Tibial nerve (tissue), 4 donors: ENCODE measurements at regions not wholly inside any gene's neighbourhood (a gene's known extent, or its start where the extent isn't known, plus 50 kb on each side); places are given as distances from the start of the nearest gene placed in this dataset.

Experiments
- DNase-seq, 2 donors: peaks; one replicate each; pipeline ENCODE4 v3.0.0-alpha.2; 2019; ENCODE audit warnings: low spot score in 2 of 2
- H3K27ac ChIP-seq, 4 donors: fragments of 200-600 bp; sonication (generic) in 3 of 4; one replicate each; pipeline ENCODE4 v1.5.1; 2017 to 2019; ENCODE audit warnings: mild to moderate bottlenecking in 1 of 4
- H3K27me3 ChIP-seq, 2 donors: fragments of 200-600 bp; sonication (generic) in 1 of 2; one replicate each; pipeline versions ENCODE4 v1.5.1 to v1.6.0; 2017 to 2019
- H3K36me3 ChIP-seq, 3 donors: fragments of 200-600 bp; sonication (generic); one replicate each; pipeline ENCODE4 v1.5.1; 2018 to 2019
- H3K4me1 ChIP-seq, 4 donors: fragments of 200-600 bp; sonication (generic) in 3 of 4; one replicate each; pipeline ENCODE4 v1.5.1; 2017 to 2019
- H3K4me3 ChIP-seq, 4 donors: fragments of 200-600 bp; sonication (generic) in 3 of 4; one replicate each; pipeline ENCODE4 v1.5.1; 2017 to 2019; ENCODE audit warnings: mild to moderate bottlenecking in 1 of 4, moderate library complexity in 1 of 4
- H3K9me3 ChIP-seq, 4 donors: fragments of 200-600 bp; sonication (generic) in 3 of 4; one replicate each; pipeline ENCODE4 v1.5.1; 2017 to 2019
- EP300 ChIP-seq, 2 donors: sonication (generic); formaldehyde crosslinking; IDR thresholded peaks; one replicate each; pipeline ENCODE4 v1.6.1; 2017; ENCODE audit warnings: antibody characterized with exemption in 2 of 2, mild to moderate bottlenecking in 1 of 2
- POLR2A ChIP-seq, 2 donors: fragments of 450-650 bp; IDR thresholded peaks; one replicate each; pipeline ENCODE4 v1.6.1; 2017; ENCODE audit warnings: antibody characterized with exemption in 2 of 2, mild to moderate bottlenecking in 2 of 2, moderate library complexity in 2 of 2
- WGBS, 2 donors: methylation state at CpG; one replicate each; pipeline ENCODE4 v1.1.5; 2018; 5-methylcytosine and 5-hydroxymethylcytosine counted together
- TF ChIP-seq, protein P1 (sequence below), 5 experiments: fragments of 200-600 bp in 3 of 5; fragments of 450-650 bp in 2 of 5; sonication (generic) in 3 of 5; IDR thresholded peaks; one replicate each; pipeline ENCODE4 v1.5.1; 2016 to 2019; ENCODE audit warnings: antibody characterized with exemption in 5 of 5, mild to moderate bottlenecking in 3 of 5, moderate library complexity in 2 of 5

DNA sequence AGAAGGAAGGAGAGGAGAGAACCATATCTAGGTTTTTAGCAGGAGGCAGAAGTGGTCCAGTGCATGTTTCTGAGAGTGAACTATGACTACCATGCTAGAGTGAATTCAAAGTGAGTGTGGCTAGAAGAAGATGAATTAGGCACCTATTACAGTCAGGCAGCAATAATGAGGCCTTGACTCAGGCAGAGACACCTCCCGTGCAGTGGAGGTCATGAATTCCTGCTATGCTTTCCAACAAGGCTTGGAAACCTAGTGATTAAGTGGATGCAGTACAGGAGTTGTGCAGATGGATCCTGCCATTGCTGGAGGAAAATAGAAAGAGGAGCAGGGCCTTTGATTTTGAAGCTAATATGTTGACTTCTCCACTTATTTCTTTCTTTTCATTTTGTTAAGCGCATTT, 581.5 kb downstream of the RWDD3 start:
- no peak overlapping the region for H3K27ac ChIP-seq
- no peaks in the 10 kb centered on the region for H3K27me3 ChIP-seq
- 43 to 71% methylated on average over 2 of the region's 2 CpGs for WGBS, 2 donors
- DNase-seq = no peak
- no peaks in the 10 kb centered on the region for H3K36me3 ChIP-seq
- no peaks in the 10 kb centered on the region for H3K9me3 ChIP-seq
- H3K4me1 ChIP-seq = no peaks in the 10 kb centered on the region
- TF ChIP-seq EP300 (IDR thresholded peaks at IDR 0.05) (no peak), POLR2A (IDR thresholded peaks at IDR 0.05) (no peak)
- H3K4me3 ChIP-seq = no peak overlapping the region

DNA sequence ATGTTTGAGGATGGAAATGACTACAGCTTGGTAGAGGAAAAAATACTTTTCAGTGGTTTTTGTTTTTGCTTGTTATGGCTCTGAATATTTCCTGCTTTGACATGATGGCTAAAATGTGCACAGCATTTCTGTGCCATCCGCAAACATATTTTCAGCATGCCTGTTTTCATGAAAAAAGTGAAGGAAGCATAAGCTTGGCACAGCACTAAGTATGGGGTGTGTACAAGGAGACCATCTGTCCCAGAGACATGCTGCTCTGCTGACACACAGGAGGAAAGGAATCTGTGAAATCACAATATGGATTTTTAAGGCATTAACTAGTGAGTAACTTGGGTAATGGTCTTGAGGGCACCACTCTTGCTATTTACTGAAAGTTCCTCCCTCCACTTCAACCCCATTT, 595.5 kb downstream of the RWDD3 start:
- Histone ChIP-seq H3K27me3 (no peaks in the 10 kb centered on the region), H3K9me3 (no peaks in the 10 kb centered on the region), H3K4me1 (no peaks in the 10 kb centered on the region), H3K36me3 (no peaks in the 10 kb centered on the region), H3K27ac (no peak overlapping the region), H3K4me3 (no peak overlapping the region)
- TF ChIP-seq EP300 (IDR thresholded peaks at IDR 0.05) = no peak
- TF ChIP-seq POLR2A (IDR thresholded peaks at IDR 0.05) = no peak
- DNase-seq = no peak
- WGBS, 2 donors = 93 to 100% methylated on average over 1 of the region's 1 CpG

DNA sequence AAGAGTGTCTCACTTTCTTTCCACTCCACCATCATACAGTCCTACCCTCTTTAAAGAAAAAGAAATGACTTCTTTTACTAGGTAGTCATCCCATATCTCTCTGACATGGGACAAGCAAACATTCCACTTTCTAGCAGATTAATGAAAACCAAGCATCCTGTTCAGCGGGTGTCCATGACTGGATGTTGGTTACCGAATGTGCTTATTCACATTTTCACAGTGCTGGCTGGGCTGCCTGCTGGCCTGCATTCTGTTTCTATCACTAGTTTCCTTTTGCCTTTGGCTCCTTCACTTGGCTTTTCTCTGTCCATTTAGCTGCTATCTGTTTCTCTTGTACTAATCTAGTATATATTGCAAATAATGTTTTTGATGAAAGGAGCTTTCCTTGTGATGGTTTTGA, 598.4 kb downstream of the RWDD3 start:
- Histone ChIP-seq H3K9me3 (peaks cover 0 to 17% (median 3%) of the 10 kb centered on the region in 4 donors), H3K36me3 (no peaks in the 10 kb centered on the region), H3K27me3 (no peaks in the 10 kb centered on the region), H3K27ac (no peak overlapping the region), H3K4me3 (no peak overlapping the region), H3K4me1 (no peaks in the 10 kb centered on the region)
- 78 to 86% methylated on average over 2 of the region's 2 CpGs for WGBS, 2 donors
- DNase-seq = no peak
- TF ChIP-seq POLR2A (IDR thresholded peaks at IDR 0.05) (no peak), EP300 (IDR thresholded peaks at IDR 0.05) (no peak)
- TF ChIP-seq, protein P1, sequence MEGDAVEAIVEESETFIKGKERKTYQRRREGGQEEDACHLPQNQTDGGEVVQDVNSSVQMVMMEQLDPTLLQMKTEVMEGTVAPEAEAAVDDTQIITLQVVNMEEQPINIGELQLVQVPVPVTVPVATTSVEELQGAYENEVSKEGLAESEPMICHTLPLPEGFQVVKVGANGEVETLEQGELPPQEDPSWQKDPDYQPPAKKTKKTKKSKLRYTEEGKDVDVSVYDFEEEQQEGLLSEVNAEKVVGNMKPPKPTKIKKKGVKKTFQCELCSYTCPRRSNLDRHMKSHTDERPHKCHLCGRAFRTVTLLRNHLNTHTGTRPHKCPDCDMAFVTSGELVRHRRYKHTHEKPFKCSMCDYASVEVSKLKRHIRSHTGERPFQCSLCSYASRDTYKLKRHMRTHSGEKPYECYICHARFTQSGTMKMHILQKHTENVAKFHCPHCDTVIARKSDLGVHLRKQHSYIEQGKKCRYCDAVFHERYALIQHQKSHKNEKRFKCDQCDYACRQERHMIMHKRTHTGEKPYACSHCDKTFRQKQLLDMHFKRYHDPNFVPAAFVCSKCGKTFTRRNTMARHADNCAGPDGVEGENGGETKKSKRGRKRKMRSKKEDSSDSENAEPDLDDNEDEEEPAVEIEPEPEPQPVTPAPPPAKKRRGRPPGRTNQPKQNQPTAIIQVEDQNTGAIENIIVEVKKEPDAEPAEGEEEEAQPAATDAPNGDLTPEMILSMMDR (IDR thresholded peaks at IDR 0.05) = no peak

DNA sequence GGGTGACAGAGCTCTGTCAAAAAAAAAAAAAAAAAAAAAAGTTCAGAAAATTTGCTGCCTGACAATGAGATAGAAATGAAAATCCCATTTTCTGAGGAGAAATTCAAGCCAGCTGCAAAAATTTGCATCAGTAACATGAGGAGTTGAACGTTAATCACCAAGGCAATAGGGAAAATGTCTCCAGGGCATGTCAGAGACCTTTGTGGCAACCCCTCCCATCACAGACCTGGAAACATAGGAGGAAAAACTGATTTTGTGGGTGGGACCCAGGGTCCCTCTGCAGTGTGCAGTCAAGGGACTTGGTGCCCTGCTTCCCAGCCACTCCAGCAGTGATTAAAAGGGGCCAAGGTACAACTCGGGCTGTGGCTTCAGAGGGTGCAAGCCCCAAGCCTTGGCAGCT, 615.4 kb downstream of the RWDD3 start:
- H3K36me3 ChIP-seq = no peaks in the 10 kb centered on the region
- TF ChIP-seq EP300 (IDR thresholded peaks at IDR 0.05) = no peak
- TF ChIP-seq POLR2A (IDR thresholded peaks at IDR 0.05) = no peak
- TF ChIP-seq, protein P1 (IDR thresholded peaks at IDR 0.05) = no peak
- no peaks in the 10 kb centered on the region for H3K4me1 ChIP-seq
- peaks cover 0 to 10% (median 0%) of the 10 kb centered on the region in 4 donors for H3K9me3 ChIP-seq
- H3K27me3 ChIP-seq = no peaks in the 10 kb centered on the region
- H3K4me3 ChIP-seq = no peak overlapping the region
- DNase-seq = no peak
- 57 to 67% methylated on average over 2 of the region's 2 CpGs for WGBS, 2 donors
- no peak overlapping the region for H3K27ac ChIP-seq

DNA sequence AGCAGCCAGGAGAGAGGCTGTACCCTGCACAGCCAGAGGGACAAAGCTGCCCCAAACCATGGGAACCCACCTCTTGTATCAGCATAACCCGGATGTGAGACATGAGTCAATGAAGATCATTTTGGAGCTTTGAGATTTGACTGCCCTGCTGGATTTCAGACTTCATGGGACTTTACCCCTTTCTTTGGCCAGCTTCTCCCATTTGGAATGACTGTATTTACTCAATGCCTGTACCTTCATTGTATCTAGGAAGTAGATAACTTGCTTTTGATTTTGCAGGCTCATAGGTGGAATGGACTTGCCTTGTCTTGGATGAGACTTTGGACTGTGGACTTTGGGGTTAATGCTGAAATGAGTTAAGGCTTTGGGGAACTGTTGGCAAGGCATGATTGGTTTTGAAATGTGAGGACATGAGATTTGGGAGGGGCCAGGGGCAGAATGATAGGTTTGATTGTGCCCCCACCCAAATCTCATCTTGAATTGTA, 616.2 kb downstream of the RWDD3 start:
- no peak for DNase-seq

DNA sequence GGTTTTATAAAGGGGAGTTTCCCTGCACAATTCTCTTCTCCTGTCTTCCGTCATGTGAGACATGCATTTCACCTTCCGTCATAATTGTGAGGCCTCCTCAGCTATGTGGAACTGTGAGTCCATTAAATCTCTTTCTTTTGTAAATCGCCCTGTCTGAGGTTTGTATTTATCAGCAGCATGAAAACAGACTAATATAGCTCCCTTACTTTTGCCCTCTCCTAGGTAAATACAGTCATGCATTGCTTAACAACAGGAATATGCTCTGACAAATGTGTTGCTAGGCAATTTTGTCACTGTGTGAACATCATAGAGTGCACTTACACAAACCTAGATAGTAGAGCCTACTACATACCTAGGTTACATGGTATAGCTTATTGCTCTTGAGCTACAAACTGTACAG, 616.8 kb downstream of the RWDD3 start:
- Histone ChIP-seq H3K4me1 (no peaks in the 10 kb centered on the region), H3K27ac (no peak overlapping the region), H3K4me3 (no peak overlapping the region), H3K27me3 (no peaks in the 10 kb centered on the region), H3K36me3 (no peaks in the 10 kb centered on the region), H3K9me3 (peaks cover 0 to 10% (median 0%) of the 10 kb centered on the region in 4 donors)
- DNase-seq = no peak
- TF ChIP-seq EP300 (IDR thresholded peaks at IDR 0.05) (no peak), POLR2A (IDR thresholded peaks at IDR 0.05) (no peak)
- TF ChIP-seq, protein P1 (IDR thresholded peaks at IDR 0.05) = no peak
- WGBS, 2 donors = 92 to 94% methylated on average over 3 of the region's 3 CpGs

More for the DNA sequence above, 616.2 kb downstream of the RWDD3 start:
- TF ChIP-seq EP300 (IDR thresholded peaks at IDR 0.05) (no peak), POLR2A (IDR thresholded peaks at IDR 0.05) (no peak)
- TF ChIP-seq, protein P1 (IDR thresholded peaks at IDR 0.05) = no peak
- Histone ChIP-seq H3K27me3 (no peaks in the 10 kb centered on the region), H3K4me3 (no peak overlapping the region), H3K4me1 (no peaks in the 10 kb centered on the region), H3K36me3 (no peaks in the 10 kb centered on the region), H3K9me3 (peaks cover 0 to 10% (median 0%) of the 10 kb centered on the region in 4 donors), H3K27ac (no peak overlapping the region)
- WGBS, 2 donors = 91 to 92% methylated on average over 1 of the region's 1 CpG
